ENCODE measurements at regions not wholly inside any gene's neighbourhood (a gene's known extent, or its start where the extent isn't known, plus 50 kb on each side); places are given as distances from the start of the nearest gene placed in this dataset.

GRCh38 chr7:155874010-155874409 lies 61.7 kb upstream of the SHH start:
- DNase-seq (ENCODE audit: low read depth, low spot score) = no peak

DNA sequence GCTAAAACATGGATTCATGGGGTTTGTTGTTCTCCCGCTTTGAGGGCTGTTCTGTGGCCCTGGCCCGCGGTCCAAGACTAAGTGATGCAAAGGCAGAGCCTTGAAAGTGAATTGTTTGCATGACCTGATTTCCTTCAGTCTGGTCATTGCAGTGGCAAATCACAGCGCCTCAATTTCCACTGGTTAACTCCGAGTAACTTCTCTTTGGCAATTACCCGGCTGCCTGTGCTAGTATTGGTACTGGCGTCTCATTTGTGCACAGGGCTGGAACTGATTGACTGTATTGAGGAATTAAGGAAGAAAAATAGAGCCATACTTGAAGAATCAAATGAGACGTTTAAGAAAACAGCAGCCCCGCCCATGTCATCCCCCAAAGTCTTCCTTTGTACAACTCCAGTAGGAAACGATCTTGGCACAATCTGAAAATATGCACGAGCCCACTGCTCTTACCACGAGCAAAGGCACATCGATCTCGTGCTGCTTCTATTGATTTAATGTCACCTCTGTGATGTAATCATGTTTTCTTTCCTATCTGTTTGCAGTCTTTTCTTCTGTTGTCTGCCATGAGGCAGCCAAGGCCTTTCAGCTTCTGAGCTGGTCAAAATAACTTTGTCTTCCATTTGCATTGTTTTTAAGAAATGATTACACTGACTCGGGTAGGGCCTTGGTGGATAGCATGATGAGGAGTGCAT lies 60.6 kb upstream of the SHH start:
- DNase-seq (ENCODE audit: low read depth, low spot score) = no peak

- DNase-seq (ENCODE audit: low read depth, low spot score) = no peak
Observed at GRCh38 chr7:155871211-155871610, 58.9 kb upstream of the SHH start.

DNA sequence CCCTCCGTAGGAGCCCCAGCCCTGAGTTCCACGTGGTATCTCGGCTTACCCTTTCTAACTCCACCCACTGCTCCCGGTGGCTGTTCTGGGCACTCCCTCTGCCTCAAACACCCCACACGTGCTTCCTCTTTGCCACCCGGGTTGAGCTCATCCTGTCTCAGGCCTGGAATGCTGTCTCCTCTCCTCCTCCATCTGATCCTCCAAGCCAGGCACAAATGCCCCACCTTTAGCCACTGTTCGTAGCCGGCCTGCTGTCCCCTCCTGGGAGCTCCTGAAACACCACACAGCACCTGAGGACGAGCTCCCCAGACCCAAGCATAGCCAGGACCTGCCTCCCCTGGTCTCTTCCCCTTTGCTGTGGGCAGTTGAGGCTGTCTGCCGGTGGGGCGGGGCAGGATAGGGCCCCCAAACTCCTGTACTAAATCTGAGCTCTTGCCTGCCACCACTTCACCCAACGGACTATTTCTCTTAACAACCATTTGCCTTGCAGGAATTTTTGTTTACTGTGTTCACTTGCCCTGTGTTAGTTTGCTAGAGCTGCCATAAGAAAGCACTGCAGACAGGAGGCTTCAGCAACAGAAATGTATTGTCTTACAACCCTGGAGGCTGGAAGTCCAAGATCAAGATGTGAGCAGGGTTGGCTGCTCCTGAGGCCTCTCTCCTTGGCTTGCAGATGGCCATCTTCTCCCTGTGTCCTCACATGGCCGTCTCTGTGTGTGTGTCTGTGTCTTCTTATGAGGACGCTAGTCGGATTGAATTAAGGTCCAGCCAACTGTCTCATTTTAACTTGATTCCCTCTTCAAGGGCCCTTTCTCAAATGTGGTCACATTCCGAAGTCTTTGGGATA lies 58.3 kb upstream of the SHH start:
- DNase-seq (ENCODE audit: low read depth, low spot score) = no peak

DNA sequence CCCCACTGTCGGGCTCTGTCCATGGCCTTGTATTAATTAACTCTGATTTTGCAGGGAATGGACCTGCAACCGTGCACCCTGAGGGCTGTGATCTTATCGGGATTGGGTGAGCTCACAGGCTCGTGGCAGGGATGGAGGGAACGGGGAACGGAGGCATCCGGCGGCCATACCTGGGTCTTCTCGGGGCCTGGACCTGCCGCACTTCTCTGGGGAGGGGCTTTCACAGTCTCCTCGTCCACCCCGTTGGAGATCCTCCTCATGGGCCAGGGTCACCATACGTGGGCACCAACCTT lies 57.5 kb upstream of the SHH start:
- DNase-seq (ENCODE audit: low read depth, low spot score) = no peak

GRCh38 chr7:155868955-155869783 lies 56.9 kb upstream of the SHH start:
- DNase-seq (ENCODE audit: low read depth, low spot score) = no peak

GRCh38 chr7:155867734-155868400 lies 55.6 kb upstream of the SHH start:
- no peak for DNase-seq (ENCODE audit: low read depth, low spot score)

- DNase-seq (ENCODE audit: low read depth, low spot score) = no peak
Observed at GRCh38 chr7:155867280-155867679, 55.0 kb upstream of the SHH start.

- peak; percentile 23 for DNase-seq (ENCODE audit: low read depth, low spot score)
Observed at GRCh38 chr7:155865830-155866525, 53.7 kb upstream of the SHH start.

GRCh38 chr7:155864991-155865690 lies 52.9 kb upstream of the SHH start:
- no peak for DNase-seq (ENCODE audit: low read depth, low spot score)

- no peak for DNase-seq (ENCODE audit: low read depth, low spot score)
Observed at GRCh38 chr7:155864271-155864985, 52.2 kb upstream of the SHH start.

DNA sequence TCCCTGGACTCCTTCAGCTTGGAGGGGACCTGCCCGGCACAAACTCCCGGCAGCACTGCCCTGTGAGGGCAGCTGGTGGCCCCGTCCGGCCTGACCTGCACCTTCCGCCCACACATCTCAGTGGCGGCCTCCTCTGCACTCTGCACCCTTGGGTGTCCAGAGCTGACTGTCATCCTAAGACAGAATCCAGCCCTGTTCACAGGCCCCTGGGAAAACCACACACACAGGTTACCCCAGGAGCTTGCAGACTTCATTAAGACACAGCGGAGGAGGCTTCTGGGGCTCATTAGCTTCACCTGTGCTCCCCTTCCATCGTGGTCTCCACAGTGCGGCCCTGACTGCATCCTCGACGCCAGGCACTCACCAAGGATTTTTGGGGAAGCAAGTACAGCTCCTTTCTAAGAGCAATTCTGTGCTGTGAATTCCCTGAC lies 51.5 kb upstream of the SHH start:
- DNase-seq (ENCODE audit: low read depth, low spot score) = no peak

DNA sequence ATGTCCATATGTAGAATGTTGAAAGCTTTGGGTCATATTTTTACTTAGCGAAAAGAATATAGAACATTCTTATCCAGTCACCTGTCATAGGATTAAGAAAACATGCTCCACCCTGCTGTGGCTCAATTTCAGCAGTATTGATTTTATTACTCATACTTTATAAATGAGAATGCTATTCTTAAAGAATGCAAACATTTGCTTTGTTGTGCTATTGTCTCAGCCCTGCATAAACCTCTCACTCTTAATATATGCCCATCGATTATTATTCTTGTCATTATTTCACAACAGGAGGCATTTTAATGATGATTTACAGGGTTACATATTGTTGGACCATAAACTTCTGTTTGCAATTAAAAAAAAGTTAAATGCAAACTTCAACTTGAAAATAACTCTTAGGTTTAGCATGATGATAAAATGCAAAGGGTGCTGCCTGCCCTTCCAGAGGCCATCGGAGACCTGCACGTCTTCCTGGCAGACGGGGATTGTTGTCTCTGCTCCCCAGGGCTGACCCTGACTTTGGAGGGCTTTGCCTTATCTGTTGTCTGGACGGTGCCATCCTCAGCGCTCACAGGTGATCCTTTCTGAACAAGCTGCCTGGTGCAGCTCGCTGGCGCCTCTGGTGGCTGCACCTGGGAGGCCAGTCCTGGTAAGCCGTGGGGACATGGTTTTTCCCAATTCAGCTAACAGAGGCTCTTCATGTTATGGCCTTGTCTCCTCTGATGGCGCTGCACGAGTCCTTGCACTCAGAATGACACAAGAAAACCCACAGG lies 50.0 kb upstream of the SHH start:
- DNase-seq (ENCODE audit: low read depth, low spot score) = no peak
